ENCODE measurements at regions not wholly inside any gene's neighbourhood (a gene's known extent, or its start where the extent isn't known, plus 50 kb on each side); places are given as distances from the start of the nearest gene placed in this dataset.

GRCh38 chr14:97994020-97994531, 1196.9 kb downstream of the VRK1 start:
- no peaks in the 10 kb centered on the region for H3K4me1 ChIP-seq (ENCODE audit: insufficient read depth, low read length)
- no peaks in the 10 kb centered on the region for H3K36me3 Mint-ChIP-seq (ENCODE audit: low read depth, unreplicated experiment)
- H3K79me2 ChIP-seq (ENCODE audit: insufficient read depth, low read length): no peaks in the 10 kb centered on the region
- FAIRE-seq (no peak), DNase-seq (ENCODE audit: low read depth) (no peak)
- no peak for TF ChIP-seq EZH2 (IDR thresholded peaks at IDR 0.05; ENCODE audit: insufficient read depth, low read length)
- no peak for TF ChIP-seq CTCF (IDR thresholded peaks at IDR 0.05; ENCODE audit: insufficient read depth, low read depth, low read length)
- H3K27ac ChIP-seq (ENCODE audit: low read depth, low read length): no peak overlapping the region
- no peaks in the 10 kb centered on the region for H3K4me1 Mint-ChIP-seq (ENCODE audit: low read depth, unreplicated experiment)
- H3K9me3 ChIP-seq (ENCODE audit: insufficient read depth, low read depth, low read length): no peaks in the 10 kb centered on the region
- no peak overlapping the region for H3K4me3 Mint-ChIP-seq (ENCODE audit: unreplicated experiment)
- H4K20me1 ChIP-seq (ENCODE audit: insufficient read depth, low read length): no peaks in the 10 kb centered on the region
- no peak overlapping the region for H3K4me2 ChIP-seq (ENCODE audit: low read length)
- H3K4me3 ChIP-seq (ENCODE audit: insufficient read depth, low read depth, low read length): no peak overlapping the region
- H3K27me3 ChIP-seq (ENCODE audit: insufficient read depth, low read length): no peaks in the 10 kb centered on the region
- H2AFZ ChIP-seq (ENCODE audit: low read depth, low read length): no peak overlapping the region
- H3K9me3 Mint-ChIP-seq (ENCODE audit: unreplicated experiment): peaks cover 4% of the 10 kb centered on the region
- H3K36me3 ChIP-seq (ENCODE audit: insufficient read depth, low read length): no peaks in the 10 kb centered on the region
- H3K27ac Mint-ChIP-seq (ENCODE audit: unreplicated experiment): no peak overlapping the region
- peaks cover 21% of the 10 kb centered on the region for H3K27me3 Mint-ChIP-seq (ENCODE audit: low read depth, unreplicated experiment)
- H3K9ac ChIP-seq (ENCODE audit: low read length): no peak overlapping the region

- no peaks in the 10 kb centered on the region for H3K27me3 ChIP-seq (ENCODE audit: insufficient read depth, low read length)
- Mint-ChIP-seq H3K4me1 (ENCODE audit: low read depth, unreplicated experiment) (no peaks in the 10 kb centered on the region), H3K9me3 (ENCODE audit: unreplicated experiment) (peaks cover 4% of the 10 kb centered on the region), H3K4me3 (ENCODE audit: unreplicated experiment) (no peak overlapping the region), H3K27ac (ENCODE audit: unreplicated experiment) (no peak overlapping the region), H3K27me3 (ENCODE audit: low read depth, unreplicated experiment) (peaks cover 23% of the 10 kb centered on the region), H3K36me3 (ENCODE audit: low read depth, unreplicated experiment) (no peaks in the 10 kb centered on the region)
- H3K4me2 ChIP-seq (ENCODE audit: low read length): no peak overlapping the region
- H2AFZ ChIP-seq (ENCODE audit: low read depth, low read length): no peak overlapping the region
- H3K4me1 ChIP-seq (ENCODE audit: insufficient read depth, low read length): no peaks in the 10 kb centered on the region
- no peaks in the 10 kb centered on the region for H3K79me2 ChIP-seq (ENCODE audit: insufficient read depth, low read length)
- no peak overlapping the region for H3K9ac ChIP-seq (ENCODE audit: low read length)
- no peak overlapping the region for H3K27ac ChIP-seq (ENCODE audit: low read depth, low read length)
- no peaks in the 10 kb centered on the region for H3K9me3 ChIP-seq (ENCODE audit: insufficient read depth, low read depth, low read length)
- H3K36me3 ChIP-seq (ENCODE audit: insufficient read depth, low read length): no peaks in the 10 kb centered on the region
- TF ChIP-seq EZH2 (IDR thresholded peaks at IDR 0.05; ENCODE audit: insufficient read depth, low read length): no peak
- TF ChIP-seq CTCF (IDR thresholded peaks at IDR 0.05; ENCODE audit: insufficient read depth, low read depth, low read length): no peak
- DNase-seq (ENCODE audit: low read depth): no peak
- no peaks in the 10 kb centered on the region for H4K20me1 ChIP-seq (ENCODE audit: insufficient read depth, low read length)
- no peak overlapping the region for H3K4me3 ChIP-seq (ENCODE audit: insufficient read depth, low read depth, low read length)
- no peak for FAIRE-seq
These were observed 1197.9 kb downstream of the VRK1 start for GRCh38 chr14:97995038-97995437.

GRCh38 chr14:97995531-97995930, 1198.3 kb downstream of the VRK1 start:
- Mint-ChIP-seq H3K4me3 (ENCODE audit: unreplicated experiment) (no peak overlapping the region), H3K27me3 (ENCODE audit: low read depth, unreplicated experiment) (peaks cover 23% of the 10 kb centered on the region), H3K4me1 (ENCODE audit: low read depth, unreplicated experiment) (no peaks in the 10 kb centered on the region), H3K36me3 (ENCODE audit: low read depth, unreplicated experiment) (no peaks in the 10 kb centered on the region), H3K9me3 (ENCODE audit: unreplicated experiment) (peaks cover 4% of the 10 kb centered on the region), H3K27ac (ENCODE audit: unreplicated experiment) (no peak overlapping the region)
- Histone ChIP-seq H3K36me3 (ENCODE audit: insufficient read depth, low read length) (no peaks in the 10 kb centered on the region), H4K20me1 (ENCODE audit: insufficient read depth, low read length) (no peaks in the 10 kb centered on the region), H3K27ac (ENCODE audit: low read depth, low read length) (no peak overlapping the region), H3K27me3 (ENCODE audit: insufficient read depth, low read length) (no peaks in the 10 kb centered on the region), H3K9me3 (ENCODE audit: insufficient read depth, low read depth, low read length) (no peaks in the 10 kb centered on the region), H3K4me3 (ENCODE audit: insufficient read depth, low read depth, low read length) (no peak overlapping the region), H2AFZ (ENCODE audit: low read depth, low read length) (no peak overlapping the region), H3K9ac (ENCODE audit: low read length) (no peak overlapping the region), H3K79me2 (ENCODE audit: insufficient read depth, low read length) (no peaks in the 10 kb centered on the region), H3K4me2 (ENCODE audit: low read length) (no peak overlapping the region), H3K4me1 (ENCODE audit: insufficient read depth, low read length) (no peaks in the 10 kb centered on the region)
- TF ChIP-seq EZH2 (IDR thresholded peaks at IDR 0.05; ENCODE audit: insufficient read depth, low read length): no peak
- no peak for TF ChIP-seq CTCF (IDR thresholded peaks at IDR 0.05; ENCODE audit: insufficient read depth, low read depth, low read length)
- no peak for DNase-seq (ENCODE audit: low read depth)
- FAIRE-seq: no peak

Measured in astrocyte (in vitro differentiated cells and primary cell).